K562 (cell line): ENCODE measurements at regions not wholly inside any gene's neighbourhood (a gene's known extent, or its start where the extent isn't known, plus 50 kb on each side); places are given as distances from the start of the nearest gene placed in this dataset.

Experiments
- ATAC-seq: fragments of 200-7000 bp; cut with Tn5 transposase; 3 replicates; pipeline ENCODE4 v1.9.1; 2020; ENCODE audit warnings: moderate library complexity
- BruUV-seq: library from RNA; stranded (reverse); fragments of 400-500 nt; replicated peaks from 2 replicates; lab custom pipeline; 2021; lab: Mats Ljungman, UMichigan
- CTCF ChIA-PET: fragments of 300-600 bp; formaldehyde crosslinking; extraction: SDS; loops from one replicate; lab custom pipeline; 2021; ENCODE audit warnings: low intra/inter-chr PET ratio; lab: Yijun Ruan, JAX
- POLR2A ChIA-PET: fragments of 300-600, 350-650 bp; sonication (Branson Sonifier 250); formaldehyde crosslinking; extraction: SDS; loops from one replicate; lab custom pipeline; 2021; ENCODE audit warnings: antibody characterized with exemption, inconsistent platforms; lab: Yijun Ruan, JAX
- DNase-seq, 4 experiments: peaks; one replicate each; pipeline versions ENCODE4 v3.0.0 to v3.0.0-alpha.2; 2011 to 2018; ENCODE audit warnings: low spot score in 3 of 4, mixed read lengths in 3 of 4; ENCODE audit errors: extremely low read depth in 1 of 4
- FAIRE-seq: peaks from 2 replicates; lab custom pipeline; 2011; peaks lifted over from hg19 to GRCh38; lab: Jason Lieb, UNC
- H2AFZ ChIP-seq: 2 replicates; pipeline ENCODE4 v1.6.0; 2011; ENCODE audit warnings: low read depth, low read length, control low read depth, inconsistent platforms
- H3K27ac ChIP-seq: fragments of 200-600 bp; 3 replicates; pipeline ENCODE4 v1.8.0; 2011; ENCODE audit warnings: low read depth, mild to moderate bottlenecking, control low read depth, inconsistent platforms, low read length, moderate library complexity, mixed read lengths; ENCODE audit errors: extremely low read depth
- H3K27me3 ChIP-seq, 2 experiments: fragments of 300-600 bp in 1 of 2; 2 replicates in 1 of 2; 3 replicates in 1 of 2; pipeline versions ENCODE4 v1.6.0 to v1.8.0; 2011; ENCODE audit warnings: inconsistent platforms in 2 of 2, low read length in 2 of 2, mild to moderate bottlenecking in 1 of 2, mixed read lengths in 1 of 2, moderate library complexity in 1 of 2; ENCODE audit not compliant: control insufficient read depth in 2 of 2, insufficient read depth in 2 of 2
- H3K36me3 ChIP-seq: fragments of 300-600 bp; 3 replicates; pipeline ENCODE4 v1.8.0; 2011; ENCODE audit warnings: mild to moderate bottlenecking, low read length, inconsistent platforms; ENCODE audit not compliant: control insufficient read depth, insufficient read depth
- H3K4me1 ChIP-seq, 2 experiments: fragments of 200-600 bp in 1 of 2; replicated peaks in 1 of 2; 2 replicates in 1 of 2; 3 replicates in 1 of 2; pipeline versions ENCODE4 v1.5.1 to v1.8.0; 2011; ENCODE audit warnings: inconsistent platforms in 2 of 2, low read length in 2 of 2, mild to moderate bottlenecking in 1 of 2, mixed read lengths in 1 of 2, moderate library complexity in 1 of 2; ENCODE audit not compliant: control insufficient read depth in 2 of 2, insufficient read depth in 2 of 2
- H3K4me2 ChIP-seq: 2 replicates; pipeline ENCODE4 v1.6.1; 2011; ENCODE audit warnings: low read length, control low read depth, inconsistent platforms, mixed read lengths; ENCODE audit not compliant: insufficient read depth
- H3K4me3 ChIP-seq: fragments of 200-600 bp; sonication (generic), shearing (Covaris generic); 2 replicates; pipeline ENCODE4 v1.5.1; 2016; ENCODE audit warnings: control low read depth, inconsistent platforms
- H3K79me2 ChIP-seq: fragments of 200-600 bp; 3 replicates; pipeline ENCODE4 v1.8.0; 2011; ENCODE audit warnings: low read length, inconsistent platforms; ENCODE audit not compliant: control insufficient read depth, insufficient read depth
- H3K9ac ChIP-seq, 2 experiments: 2 replicates each; pipeline versions ENCODE4 v1.6.0 to v1.6.1; 2011; ENCODE audit warnings: low read depth in 2 of 2, low read length in 2 of 2, control low read depth in 1 of 2, inconsistent platforms in 1 of 2, mild to moderate bottlenecking in 1 of 2, mixed read lengths in 1 of 2; ENCODE audit not compliant: insufficient read depth in 1 of 2
- H3K9me1 ChIP-seq: one replicate; pipeline ENCODE4 v1.6.0; 2011; ENCODE audit warnings: inconsistent platforms, mild to moderate bottlenecking, low read length, moderate library complexity; ENCODE audit not compliant: control insufficient read depth, insufficient read depth
- H3K9me3 ChIP-seq: replicated peaks from 2 replicates; pipeline ENCODE4 v1.5.1; 2011; ENCODE audit warnings: low read depth, low read length, inconsistent platforms; ENCODE audit not compliant: control insufficient read depth, insufficient read depth
- H4K20me1 ChIP-seq: replicated peaks from 2 replicates; pipeline ENCODE4 v1.6.1; 2011; ENCODE audit warnings: low read length, inconsistent platforms, mixed read lengths; ENCODE audit not compliant: control insufficient read depth, insufficient read depth
- KLF13 ChIP-seq: fragments of 450-650 bp; IDR thresholded peaks from 2 replicates; pipeline ENCODE4 v1.6.1; 2016; ENCODE audit warnings: missing genetic modification characterization, low read depth, mild to moderate bottlenecking, missing compliant biosample characterization, moderate library complexity, borderline replicate concordance
- NFE2L1 ChIP-seq: fragments of 450-650 bp; IDR thresholded peaks from 2 replicates; pipeline ENCODE4 v1.6.1; 2016; ENCODE audit warnings: missing genetic modification characterization, low read depth, mild to moderate bottlenecking, missing compliant biosample characterization, moderate library complexity, borderline replicate concordance
- PHB ChIP-seq: fragments of 250-450 bp; sonication (Bioruptor Pico); IDR thresholded peaks from 2 replicates; pipeline ENCODE4 v1.5.0; 2021
- PTTG1 ChIP-seq: fragments of 450-650 bp; IDR thresholded peaks from 2 replicates; pipeline ENCODE4 v1.6.1; 2016; ENCODE audit warnings: low read depth, mild to moderate bottlenecking, missing genetic modification characterization, missing compliant biosample characterization
- THRAP3 ChIP-seq: fragments of 450-650 bp; IDR thresholded peaks from 2 replicates; pipeline ENCODE4 v1.6.1; 2016; ENCODE audit warnings: mild to moderate bottlenecking, inconsistent platforms, borderline replicate concordance
- ZNF121 ChIP-seq: sonication (generic); formaldehyde crosslinking; conservative IDR thresholded peaks from 2 replicates; pipeline ENCODE4 v1.8.0; 2022; ENCODE audit warnings: missing genetic modification reagents
- ZNF282 ChIP-seq: sonication (generic); formaldehyde crosslinking; IDR thresholded peaks from 2 replicates; pipeline ENCODE4 v1.8.1; 2023; ENCODE audit warnings: missing genetic modification reagents
- ZNF717 ChIP-seq: fragments of 250-450 bp; sonication (Bioruptor Pico); IDR thresholded peaks from 2 replicates; pipeline ENCODE4 v1.5.0; 2021
- WGBS: fragments of 100-300 bp; shearing (Covaris generic); methylation state at CpG from one replicate; pipeline ENCODE4 v1.1.6; 2016; ENCODE audit warnings: low coverage, mixed read lengths; ENCODE audit not compliant: insufficient coverage; ENCODE audit errors: missing lambda C conversion rate; 5-methylcytosine and 5-hydroxymethylcytosine counted together
- in situ Hi-C: fragments of 300-500 bp; cut with MboI; formaldehyde crosslinking; loops from 4 replicates; pipeline ENCODE4 v1.15.0; 2018; ENCODE audit warnings: inconsistent platforms, mixed read lengths
- intact Hi-C: fragments of 100-400 bp; cut with micrococcal nuclease; formaldehyde crosslinking; loops from 2 replicates; pipeline ENCODE4 v1.14.2; 2022
- TF ChIP-seq, protein P1 (sequence below): sonication (generic); formaldehyde crosslinking; IDR thresholded peaks from 2 replicates; pipeline ENCODE4 v1.8.0; 2022; ENCODE audit warnings: mild to moderate bottlenecking, missing genetic modification reagents, borderline replicate concordance
- TF ChIP-seq, protein P2 (sequence below): sonication (generic); formaldehyde crosslinking; IDR thresholded peaks from 2 replicates; pipeline ENCODE4 v1.5.0; 2020; ENCODE audit warnings: missing genetic modification reagents

DNA sequence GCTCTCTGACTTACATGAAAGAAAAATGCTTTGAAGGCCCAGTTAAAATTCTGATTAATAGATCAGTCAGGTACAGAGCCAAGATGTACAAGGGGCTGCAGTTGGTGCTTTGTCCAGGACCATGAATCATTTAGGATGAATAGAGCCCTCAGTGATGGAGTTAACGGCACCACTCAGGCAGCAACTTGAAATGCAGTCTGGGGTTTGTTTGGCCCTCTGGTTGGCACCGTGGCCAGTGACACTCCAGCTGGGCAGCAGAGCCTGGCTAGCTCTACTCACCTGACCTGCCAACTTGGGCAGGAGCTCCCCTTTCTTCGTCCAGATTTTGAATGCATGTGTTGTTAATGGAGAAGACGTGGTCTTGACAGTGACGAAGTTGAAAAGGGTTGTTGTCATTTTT is 493.0 kb upstream of the ACVR2A start:
- in situ Hi-C loops (no loop called here), intact Hi-C loops (no loop called here)
- Histone ChIP-seq H3K4me3 (no peak overlapping the region), H2AFZ (no peak overlapping the region), H3K79me2 (no peaks in the 10 kb centered on the region), H3K4me1 (no peaks in the 10 kb centered on the region), H3K9ac (no peak overlapping the region), H3K9me3 (no peaks in the 10 kb centered on the region; the same call in 1 of the 2 replicates), H4K20me1 (no peaks in the 10 kb centered on the region), H3K9me1 (no peaks in the 10 kb centered on the region), H3K27ac (no peak overlapping the region), H3K27me3 (no peaks in the 10 kb centered on the region), H3K36me3 (no peaks in the 10 kb centered on the region), H3K4me2 (no peak overlapping the region)
- WGBS, result 3% methylated on average over 5 of the region's 5 CpGs
- FAIRE-seq, result no peak
- CTCF ChIA-PET, result no interaction called here
- no peak for TF ChIP-seq PTTG1 (tag)
- TF ChIP-seq NFE2L1 (tag), result no peak
- no peak for TF ChIP-seq ZNF717 (CRISPR knock-in tag)
- TF ChIP-seq ZNF121 (CRISPR knock-in tag), result no peak
- TF ChIP-seq KLF13 (tag), result no peak
- no peak for TF ChIP-seq ZNF282 (CRISPR knock-in tag)
- no peak for TF ChIP-seq PHB (CRISPR knock-in tag)
- TF ChIP-seq, protein P1, sequence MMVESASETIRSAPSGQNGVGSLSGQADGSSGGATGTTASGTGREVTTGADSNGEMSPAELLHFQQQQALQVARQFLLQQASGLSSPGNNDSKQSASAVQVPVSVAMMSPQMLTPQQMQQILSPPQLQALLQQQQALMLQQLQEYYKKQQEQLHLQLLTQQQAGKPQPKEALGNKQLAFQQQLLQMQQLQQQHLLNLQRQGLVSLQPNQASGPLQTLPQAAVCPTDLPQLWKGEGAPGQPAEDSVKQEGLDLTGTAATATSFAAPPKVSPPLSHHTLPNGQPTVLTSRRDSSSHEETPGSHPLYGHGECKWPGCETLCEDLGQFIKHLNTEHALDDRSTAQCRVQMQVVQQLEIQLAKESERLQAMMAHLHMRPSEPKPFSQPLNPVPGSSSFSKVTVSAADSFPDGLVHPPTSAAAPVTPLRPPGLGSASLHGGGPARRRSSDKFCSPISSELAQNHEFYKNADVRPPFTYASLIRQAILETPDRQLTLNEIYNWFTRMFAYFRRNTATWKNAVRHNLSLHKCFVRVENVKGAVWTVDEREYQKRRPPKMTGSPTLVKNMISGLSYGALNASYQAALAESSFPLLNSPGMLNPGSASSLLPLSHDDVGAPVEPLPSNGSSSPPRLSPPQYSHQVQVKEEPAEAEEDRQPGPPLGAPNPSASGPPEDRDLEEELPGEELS (CRISPR knock-in tag), result no peak
- no peak for TF ChIP-seq THRAP3
- TF ChIP-seq, protein P2, sequence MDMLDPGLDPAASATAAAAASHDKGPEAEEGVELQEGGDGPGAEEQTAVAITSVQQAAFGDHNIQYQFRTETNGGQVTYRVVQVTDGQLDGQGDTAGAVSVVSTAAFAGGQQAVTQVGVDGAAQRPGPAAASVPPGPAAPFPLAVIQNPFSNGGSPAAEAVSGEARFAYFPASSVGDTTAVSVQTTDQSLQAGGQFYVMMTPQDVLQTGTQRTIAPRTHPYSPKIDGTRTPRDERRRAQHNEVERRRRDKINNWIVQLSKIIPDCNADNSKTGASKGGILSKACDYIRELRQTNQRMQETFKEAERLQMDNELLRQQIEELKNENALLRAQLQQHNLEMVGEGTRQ, result no peak
- ATAC-seq, result no peak
- POLR2A ChIA-PET, result no interaction called here
- BruUV-seq, result no TSS peak
- no peak for DNase-seq
